ENCODE measurements at regions not wholly inside any gene's neighbourhood (a gene's known extent, or its start where the extent isn't known, plus 50 kb on each side); places are given as distances from the start of the nearest gene placed in this dataset.
"Not testable (repeated sequence)": the region's sequence is repeated elsewhere in the genome, so short reads cannot be mapped to it uniquely, and the experiment has no call there.

DNA sequence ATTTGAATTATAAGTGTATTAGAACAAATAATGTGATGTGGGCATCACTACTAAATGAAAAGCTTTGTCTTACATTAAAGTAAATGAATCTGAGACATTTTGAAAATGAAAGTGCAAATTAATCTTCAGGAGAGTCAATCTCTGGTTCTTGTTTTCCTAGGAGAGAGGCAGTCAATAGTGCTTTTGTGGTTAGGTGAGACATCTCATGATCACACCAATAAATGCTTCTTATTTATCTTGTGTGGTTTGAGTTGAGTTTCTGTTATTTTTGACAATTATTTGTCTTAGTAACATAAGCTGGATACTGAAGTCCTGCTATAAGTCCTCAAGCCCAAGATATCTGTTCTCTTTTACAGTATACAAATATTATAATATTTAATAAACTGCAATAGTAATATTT lies 1378.0 kb upstream of the PCDH9 start:
- DNase-seq = no peak

DNA sequence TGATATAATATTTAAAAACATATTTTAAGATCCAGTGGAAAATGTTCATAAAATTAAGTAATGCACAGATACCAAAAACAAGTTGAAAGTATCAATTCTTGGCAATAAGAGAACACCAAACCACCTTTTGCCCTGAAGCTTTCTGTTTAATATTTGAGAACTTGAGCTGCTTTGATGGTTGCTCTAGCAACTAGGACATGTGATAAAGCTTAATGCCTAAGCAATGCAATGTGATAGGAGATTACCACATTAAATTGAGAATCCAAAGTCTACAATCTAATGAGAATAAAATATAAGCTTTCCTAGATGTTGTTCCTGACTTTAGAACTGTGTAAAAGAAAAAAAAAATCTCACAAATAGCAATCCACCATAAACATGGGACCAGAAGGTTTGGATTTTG lies 1367.5 kb upstream of the PCDH9 start:
- DNase-seq = no peak

DNA sequence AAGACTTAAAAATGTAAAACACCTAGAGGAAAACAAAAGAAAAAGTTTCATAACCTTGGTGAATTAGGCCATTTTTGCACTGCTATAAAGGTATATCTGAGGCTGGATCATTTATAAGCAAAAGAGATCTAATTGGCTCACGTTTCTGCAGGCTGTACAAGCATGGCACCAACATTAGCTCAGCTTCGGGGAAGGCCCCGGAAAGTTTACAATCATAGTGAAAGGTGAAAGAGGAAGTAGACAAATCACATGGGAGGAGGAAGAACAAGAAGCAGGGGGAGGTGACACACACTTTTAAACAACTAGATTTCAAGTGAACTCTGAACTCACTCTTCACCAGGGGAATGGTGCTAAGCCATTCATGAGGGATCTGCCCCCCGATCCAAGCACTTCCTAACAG lies 1358.5 kb upstream of the PCDH9 start:
- no peak for DNase-seq

DNA sequence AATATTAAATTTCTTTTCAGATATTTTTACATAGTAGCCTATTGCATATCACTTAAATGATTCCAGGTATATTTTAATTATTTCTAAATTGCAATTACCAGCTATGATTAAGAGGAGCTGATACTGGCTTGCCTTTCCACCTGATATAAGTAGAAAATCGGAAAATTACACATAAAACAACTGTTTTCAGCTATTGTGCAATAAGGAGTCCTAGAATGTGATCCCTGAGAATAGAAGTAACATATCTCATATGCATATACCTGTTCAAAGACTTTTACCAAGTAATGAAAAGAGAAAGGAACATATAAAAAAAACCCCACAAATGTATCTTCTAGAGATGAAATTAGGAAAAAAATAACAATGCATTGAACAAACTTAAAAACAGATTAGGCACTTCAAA lies 1354.6 kb upstream of the PCDH9 start:
- DNase-seq = no peak

DNA sequence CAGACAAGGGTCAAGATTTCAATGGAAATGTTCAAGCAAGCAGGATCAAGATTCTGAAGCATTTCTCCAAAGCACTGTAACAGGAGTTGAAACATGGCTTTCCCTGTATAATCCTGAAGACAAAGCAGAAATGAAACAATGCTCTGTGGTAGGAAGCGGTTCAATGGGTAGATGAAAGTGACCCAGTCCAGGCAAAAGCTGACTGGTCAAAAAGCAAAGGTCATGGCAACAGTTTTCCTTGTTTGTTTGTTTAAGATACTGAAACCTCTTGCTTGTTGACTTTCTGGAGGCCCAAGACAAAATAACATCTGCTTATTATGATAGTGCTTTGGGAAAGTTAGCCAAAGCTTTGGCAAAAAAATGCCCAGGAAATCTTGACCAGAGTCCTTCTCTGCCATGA lies 1343.9 kb upstream of the PCDH9 start:
- no peak for DNase-seq

DNA sequence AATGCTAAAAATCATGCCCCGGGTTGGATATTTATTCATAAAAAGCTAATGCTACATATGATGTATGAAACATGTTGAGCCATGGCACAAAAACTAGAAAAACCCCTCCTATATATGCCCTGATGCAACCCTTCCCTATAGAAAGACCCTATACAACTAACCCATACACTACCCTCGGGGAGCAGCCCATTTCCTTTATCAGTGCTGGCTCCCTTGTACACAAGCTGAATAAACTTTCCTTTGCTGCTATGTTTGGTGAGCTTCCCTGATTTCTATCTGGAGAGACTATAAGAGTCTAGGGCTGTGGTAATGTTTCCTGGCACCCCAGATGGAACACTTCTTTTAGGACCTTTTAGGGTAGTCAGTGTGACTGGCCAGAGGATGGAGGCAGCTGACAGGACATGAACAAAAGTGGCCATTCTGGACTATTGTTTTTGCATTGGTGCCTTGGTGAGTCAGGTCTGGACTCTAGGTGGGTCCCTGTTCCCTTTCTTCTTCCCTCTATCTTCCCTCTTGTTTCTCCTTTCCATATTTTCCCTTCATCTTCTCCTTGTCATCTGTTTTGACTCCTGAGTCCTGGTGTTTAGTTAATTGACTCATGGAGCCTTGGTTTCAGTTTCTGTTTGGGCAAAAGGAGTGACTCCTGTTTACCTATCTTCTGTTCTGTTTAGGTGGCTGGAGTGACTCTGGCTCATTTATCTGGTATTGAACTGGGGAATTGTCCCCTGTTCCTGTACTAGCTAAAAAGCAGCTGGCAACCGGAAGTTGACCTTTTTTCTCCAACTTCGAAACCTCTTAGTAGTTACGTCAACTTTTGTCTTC lies 1321.8 kb upstream of the PCDH9 start:
- DNase-seq = no peak

DNA sequence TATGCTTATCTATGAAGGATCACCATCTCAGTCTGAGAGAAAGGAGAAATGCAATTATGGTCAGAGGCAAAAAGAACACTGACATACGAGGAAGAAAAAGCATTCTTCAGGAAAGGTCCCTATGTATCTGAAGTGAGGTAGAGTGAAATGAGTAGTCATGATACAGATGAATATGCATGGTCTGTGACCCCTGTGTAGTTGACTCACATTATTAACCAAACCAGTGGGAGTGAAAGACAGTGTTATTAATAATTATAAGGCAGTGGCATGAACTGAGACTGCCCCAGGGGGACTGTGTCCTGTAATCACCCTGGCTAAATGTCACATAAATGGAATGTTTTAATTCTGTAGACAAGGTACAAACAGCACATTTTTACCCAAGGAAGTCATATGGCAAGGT lies 1320.2 kb upstream of the PCDH9 start:
- no peak for DNase-seq

DNA sequence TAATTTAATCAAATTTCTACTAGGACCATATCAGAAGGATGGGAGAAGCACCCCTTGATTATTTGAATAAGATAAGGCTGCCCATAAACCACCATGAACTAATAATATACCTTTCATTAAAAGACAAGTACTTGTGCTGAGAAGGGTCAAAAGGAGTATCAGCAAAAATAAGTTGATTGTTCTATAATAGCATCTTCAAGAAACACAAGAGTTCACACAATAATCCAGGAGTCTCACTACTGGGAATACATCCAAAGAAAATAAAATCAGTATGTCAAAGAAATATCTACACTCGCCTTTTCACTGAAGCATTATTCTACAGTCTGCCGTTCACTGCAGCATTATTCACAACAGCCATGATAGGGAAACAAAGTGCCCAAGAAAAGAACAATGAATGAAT lies 1310.1 kb upstream of the PCDH9 start:
- no peak for DNase-seq

DNA sequence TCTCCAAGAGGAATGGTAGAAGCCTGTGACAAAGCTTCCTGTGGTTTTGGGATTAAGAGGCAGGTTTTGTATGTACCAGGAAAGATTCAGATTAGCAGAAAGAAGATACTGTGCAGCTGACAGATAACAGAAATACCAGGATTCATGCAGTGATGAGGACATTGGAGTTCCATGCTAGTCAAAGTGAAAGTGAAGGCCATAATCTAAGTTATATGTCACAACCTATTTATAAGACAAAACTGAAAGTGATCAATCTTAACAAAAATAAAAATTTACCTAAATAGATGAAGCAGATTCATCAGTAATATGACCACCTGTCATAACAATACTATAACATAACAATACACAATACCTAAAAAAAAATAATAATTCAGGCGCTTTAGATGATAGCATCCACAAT lies 1305.2 kb upstream of the PCDH9 start:
- DNase-seq = no peak

DNA sequence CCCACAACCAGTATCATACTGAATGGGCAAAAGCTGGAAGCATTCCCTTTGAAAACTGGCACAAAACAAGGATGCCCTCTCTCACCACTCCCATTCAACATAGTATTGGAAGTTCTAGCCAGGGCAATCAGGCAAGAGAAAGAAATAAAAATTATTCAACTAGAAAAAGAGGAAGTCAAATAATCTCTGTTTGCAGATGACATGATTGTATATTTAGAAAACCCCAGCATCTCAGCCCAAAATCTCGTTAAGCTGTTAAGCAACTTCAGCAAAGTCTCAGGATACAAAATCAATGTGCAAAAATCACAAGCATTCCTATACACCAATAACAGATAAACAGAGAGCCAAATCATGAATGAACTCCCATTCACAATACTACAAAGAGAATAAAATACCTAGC lies 1297.0 kb upstream of the PCDH9 start:
- not testable (repeated sequence) for DNase-seq

DNA sequence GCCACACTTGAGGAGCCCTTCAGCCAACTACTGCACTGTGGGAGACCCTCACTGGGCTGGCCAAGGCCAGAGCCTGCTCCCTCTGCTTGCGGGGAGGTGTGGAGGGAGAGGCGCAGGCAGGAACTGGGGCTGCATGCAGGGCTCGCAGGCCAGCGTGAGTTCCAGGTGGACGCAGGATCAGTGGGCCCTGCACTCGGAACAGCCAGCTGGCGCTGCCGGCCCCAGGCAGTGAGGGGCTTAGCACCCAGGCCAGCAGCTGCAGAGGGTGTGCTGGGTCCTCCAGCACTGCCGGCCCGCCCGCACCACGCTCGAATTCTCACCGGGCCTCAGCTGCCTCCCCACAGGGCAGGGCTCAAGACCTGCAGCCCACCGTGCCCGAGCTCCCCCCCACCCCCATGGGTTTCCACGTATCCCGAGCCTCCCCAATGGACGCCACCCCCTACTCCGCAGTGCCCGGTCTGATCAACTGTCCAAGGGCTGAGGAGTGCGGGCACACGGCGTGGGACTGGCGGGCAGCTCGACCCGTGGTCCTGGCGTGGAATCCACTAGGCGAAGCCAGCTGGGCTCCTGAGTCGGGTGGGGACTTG lies 1293.8 kb upstream of the PCDH9 start:
- DNase-seq = no peak

DNA sequence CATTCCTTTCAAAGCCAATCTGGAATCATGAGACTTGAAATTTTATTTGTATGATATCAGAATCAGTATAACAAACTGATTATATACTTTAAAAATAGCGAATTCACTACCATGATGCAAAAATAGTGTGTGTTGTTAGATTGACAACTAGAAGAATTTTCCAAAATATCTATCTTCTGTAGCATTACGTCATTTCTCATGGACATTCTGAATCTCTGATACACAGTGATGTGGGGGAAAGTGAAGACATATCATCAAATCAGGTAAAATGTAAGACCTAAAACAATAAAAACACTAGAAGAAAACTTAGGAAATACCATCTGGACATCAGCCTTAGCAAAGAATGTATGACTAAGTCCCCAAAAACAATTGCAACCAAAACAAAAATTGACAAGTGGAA lies 1292.0 kb upstream of the PCDH9 start:
- DNase-seq = no peak

DNA sequence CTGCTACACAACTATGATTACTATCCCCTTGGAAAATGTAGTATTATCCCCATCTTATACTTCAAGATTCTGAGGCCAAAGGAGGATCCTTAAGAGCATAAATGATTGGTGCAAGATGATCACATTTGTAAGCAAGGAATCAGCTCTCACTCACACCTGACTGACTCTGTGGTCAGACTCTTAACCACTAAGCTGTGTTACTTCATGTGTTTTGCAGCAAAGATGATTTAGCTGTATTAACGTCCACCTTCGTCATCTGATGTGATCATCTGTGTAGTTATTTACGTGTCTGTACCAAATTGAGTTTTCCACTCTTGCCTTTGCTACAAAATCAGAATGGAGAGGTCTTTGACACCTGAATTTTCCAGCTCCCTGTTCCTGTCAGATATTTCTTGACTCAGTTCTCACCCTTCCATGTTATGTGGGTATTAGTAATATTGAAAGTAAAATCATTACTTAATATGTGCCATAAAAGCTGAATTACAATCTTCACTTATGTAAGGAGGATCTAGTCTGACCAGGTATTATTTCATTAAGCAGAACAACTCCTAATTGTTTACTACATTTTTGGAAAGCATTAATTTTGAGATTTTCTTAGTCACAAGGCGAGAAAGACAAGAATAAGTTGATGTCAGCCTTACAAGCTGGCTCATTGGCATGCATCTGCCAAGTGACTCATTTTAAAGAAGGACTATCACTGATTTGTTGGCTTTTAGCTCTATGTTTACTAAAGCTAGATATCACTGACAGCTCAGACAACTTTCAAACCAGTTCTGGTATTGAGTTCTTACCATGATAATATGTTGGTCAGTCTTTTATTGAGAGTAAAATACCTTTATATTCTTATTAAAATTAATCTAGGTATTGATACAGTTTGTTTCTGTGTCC lies 1279.8 kb upstream of the PCDH9 start:
- DNase-seq = no peak

DNA sequence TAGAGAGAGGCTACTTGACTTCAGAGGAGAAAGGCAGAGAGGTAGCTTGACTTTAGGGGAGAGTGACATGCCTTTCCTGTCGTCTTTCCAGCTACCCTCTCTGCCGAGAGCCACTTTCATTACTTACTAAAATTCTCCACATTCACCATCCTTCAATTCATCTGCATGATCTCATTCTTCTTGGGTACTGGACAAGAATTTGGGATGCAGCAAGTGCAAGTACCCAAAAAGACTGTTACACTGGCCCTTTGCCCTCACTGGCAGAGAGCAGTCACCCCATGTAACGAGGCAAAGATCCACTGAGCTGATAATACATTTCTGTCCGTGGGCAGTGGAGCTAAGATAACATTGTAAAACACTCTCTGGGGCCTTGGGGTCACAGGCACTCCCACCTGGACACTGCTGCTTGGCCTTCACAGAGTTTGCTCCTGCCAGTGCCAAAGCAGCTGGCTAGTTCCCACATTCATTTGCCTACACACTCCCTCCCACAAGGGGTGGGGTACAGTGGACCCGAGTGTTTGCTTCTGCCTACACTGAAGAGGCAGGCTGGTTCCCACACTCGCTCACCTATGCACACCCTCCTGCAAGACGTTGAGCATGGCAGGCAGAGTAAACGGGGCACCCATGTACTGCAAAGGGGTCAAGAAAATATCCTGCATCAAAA lies 1276.9 kb upstream of the PCDH9 start:
- no peak for DNase-seq

DNA sequence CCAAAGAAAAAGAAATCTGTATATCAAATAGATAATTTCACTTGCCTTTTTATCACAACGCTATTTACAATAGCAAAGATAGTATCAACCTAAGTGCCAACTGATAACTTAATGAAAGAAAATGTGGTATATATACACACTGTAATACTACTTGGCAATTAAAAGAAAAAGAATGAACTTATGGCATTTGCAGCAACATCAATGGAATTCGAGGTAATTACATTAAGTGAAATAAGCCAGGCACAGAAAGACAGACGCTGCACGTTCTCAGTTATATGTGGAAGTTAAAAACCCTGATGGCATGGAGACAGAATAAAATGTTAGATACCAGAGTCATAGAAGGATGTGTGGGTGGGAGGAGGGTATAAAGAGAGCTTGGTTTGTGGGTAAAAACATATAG lies 1260.5 kb upstream of the PCDH9 start:
- DNase-seq = no peak

DNA sequence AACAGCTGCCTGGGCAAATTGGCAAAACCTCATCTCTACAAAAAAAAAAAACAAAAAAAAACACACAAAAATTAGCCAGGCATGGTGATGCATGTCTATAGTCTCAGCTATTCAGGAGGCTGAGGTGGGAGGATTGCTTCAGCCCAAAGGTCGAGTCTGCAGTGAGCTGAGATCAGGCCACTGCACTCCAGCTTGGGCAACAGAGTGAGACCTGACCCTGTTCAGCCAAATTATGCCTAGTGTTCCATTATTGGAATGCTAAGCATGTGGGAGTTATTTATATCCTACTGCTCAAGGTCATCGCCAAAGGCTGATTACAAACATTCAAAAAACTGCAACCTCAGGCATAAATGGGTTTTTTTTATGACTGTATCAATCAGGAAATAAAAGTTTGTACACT lies 1251.0 kb upstream of the PCDH9 start:
- DNase-seq = no peak

DNA sequence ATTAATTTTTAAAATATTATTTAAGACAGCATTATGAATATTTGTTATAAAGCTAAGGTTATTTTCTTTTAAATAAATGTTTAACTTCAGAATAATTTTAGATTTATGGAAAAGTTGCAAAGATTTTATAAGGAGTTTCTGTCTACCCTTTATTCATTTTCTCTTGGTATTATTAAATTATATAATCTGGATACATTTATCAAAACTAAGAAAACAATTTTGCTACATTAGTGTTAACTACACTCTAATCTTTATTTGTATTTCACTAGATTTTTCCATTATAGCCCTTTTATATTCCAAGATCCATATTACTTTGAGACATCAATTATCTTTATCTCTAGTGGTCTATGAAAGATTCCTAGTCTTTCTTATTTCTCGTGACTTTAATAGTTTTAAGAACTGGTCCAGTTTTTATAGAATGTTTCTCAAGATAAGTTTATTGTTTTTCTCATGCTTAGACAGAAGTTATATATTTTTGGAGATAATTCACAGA lies 1243.7 kb upstream of the PCDH9 start:
- DNase-seq = no peak

DNA sequence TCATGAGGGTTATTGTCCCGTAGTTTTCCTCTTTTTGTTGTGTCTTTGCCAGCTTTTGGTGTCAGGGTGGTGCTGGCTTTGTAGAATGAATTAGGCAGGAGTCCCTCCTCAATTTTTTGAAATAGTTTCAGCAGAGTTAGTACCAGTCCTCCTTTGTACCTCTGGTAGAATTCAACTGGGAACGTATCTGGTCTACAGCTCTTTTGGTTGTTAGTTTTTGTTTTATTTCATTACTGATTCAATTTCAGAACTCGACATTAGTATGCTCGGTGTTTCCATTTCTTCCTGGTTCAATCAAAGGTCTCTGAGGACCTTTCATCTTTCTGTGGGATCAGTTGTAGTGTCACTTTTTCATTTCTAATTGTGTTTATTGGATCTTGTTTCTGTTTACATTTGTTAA lies 1237.0 kb upstream of the PCDH9 start:
- no peak for DNase-seq

DNA sequence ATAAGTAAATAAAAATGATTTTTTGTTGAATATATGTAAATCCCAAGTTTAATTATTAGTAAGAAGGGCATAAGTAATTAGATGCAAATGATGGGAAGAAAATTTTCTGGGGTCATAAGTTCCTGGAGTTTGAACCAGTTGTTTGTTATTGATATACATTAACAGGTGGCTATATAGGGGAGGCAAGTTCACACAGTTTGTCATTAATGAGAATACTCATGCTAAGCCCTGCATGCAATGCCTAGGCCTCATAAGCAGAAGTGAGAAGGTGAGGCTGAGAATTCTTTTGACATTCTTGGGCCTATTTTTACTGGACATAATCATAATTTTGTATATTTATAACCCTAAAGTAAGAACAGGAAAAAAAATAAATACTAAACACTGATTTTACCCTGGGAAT lies 1210.7 kb upstream of the PCDH9 start:
- no peak for DNase-seq

DNA sequence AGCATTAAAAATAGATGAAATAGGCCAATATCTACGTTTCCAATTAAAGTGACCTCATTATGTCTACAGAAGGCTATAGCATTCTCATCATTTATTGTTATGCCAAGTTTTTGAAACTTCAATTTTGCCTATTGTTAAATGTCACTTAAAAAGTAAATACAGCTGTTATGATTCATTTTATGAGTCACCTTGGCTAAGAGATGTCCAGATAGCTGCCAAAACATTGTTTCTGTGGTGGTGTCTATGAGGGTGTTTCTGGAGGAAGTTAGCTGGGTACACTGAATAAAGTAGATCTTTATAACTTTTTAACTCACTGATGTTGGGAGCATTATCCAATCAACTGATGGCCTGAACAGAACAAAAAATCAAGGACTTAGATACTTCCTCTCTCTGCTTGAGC lies 1209.7 kb upstream of the PCDH9 start:
- no peak for DNase-seq

DNA sequence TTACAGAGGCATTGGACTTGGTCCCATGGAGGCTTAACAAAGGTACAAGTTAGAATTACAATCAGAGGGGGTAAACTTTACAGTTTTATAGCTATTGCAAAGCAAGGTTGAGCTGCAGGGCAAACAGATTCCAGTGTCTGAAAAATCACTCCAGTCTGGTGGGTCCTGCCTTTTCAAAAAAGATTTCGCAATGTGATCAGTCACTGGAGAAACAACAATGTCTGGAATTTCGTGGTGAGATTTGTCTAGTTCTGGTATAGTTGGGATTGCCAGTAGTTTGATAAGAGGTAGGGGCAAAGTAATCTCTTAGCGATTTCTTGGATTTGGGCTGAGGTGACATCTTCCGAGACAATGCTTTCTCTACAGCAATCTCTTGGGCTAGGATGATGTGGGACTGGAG lies 1198.2 kb upstream of the PCDH9 start:
- DNase-seq = no peak

DNA sequence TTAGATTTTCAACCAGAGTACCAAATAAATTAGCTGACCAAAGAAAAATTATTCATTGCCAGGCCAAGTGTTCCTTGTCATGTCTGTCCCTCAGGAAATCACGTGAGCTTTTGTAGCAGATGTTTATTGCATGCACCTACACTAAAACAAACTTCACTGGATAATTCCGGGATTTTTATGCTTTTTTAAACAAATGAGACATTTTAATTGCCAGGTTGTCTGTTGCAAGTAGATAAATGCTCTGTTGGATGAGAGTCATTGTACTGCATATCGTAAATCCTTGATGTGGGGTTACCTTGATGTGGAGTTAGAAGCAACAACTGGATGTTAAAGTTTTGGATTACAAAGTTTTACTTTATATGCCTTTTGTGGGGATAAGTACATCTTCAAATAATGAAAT lies 1187.7 kb upstream of the PCDH9 start:
- DNase-seq = no peak

DNA sequence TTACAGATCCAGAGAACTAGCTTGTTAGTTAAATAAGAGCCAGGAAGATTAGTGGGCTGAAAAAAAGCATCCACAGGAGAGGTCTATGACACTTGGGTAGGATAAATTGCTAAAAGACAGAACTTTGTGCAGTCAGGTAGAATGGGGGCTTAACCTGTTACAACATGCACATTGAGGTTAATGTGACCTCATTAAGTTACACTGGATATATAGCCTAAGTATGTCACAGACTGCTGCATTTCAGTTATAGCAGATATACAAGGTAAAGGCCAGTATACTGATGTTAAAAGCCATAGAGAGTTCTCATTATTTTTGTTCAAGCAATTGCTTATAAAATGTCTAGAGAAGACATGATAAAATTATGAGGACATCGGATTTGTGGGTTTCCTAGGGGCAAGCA lies 1179.9 kb upstream of the PCDH9 start:
- DNase-seq = no peak

All from left hindlimb (tissue), 1 donor.